ENCODE measurements at regions not wholly inside any gene's neighbourhood (a gene's known extent, or its start where the extent isn't known, plus 50 kb on each side); places are given as distances from the start of the nearest gene placed in this dataset.
A peak's percentile ranks its signal among the peaks of the same experiment; 100 is the strongest.

DNA sequence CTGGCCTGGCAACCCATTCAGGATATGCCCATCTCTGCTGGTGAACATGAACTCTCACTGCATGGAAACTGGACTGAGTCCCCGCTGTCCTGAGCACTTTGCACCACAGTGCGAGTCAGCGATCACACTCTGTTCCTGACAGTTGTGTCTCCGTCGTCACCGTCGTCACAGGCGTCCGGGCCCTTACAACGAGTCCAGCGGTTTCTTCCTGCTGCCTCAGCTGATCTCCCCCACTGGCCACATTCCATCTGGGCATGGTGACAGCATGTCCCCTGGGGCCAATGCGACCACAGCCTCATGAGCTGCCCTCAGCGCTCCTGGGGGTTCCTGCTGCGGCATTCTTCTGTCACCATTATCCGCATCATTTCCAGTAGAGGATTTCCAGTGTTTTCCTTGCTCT is 76.8 kb upstream of the KLF6 start:
- H3K27me3 ChIP-seq, result no peaks in the 10 kb centered on the region
- TF ChIP-seq POLR2A (IDR thresholded peaks at IDR 0.05) (no peak), EP300 (IDR thresholded peaks at IDR 0.05) (no peak), POLR2AphosphoS5 (IDR thresholded peaks at IDR 0.05) (no peak)
- TF ChIP-seq, protein P1, sequence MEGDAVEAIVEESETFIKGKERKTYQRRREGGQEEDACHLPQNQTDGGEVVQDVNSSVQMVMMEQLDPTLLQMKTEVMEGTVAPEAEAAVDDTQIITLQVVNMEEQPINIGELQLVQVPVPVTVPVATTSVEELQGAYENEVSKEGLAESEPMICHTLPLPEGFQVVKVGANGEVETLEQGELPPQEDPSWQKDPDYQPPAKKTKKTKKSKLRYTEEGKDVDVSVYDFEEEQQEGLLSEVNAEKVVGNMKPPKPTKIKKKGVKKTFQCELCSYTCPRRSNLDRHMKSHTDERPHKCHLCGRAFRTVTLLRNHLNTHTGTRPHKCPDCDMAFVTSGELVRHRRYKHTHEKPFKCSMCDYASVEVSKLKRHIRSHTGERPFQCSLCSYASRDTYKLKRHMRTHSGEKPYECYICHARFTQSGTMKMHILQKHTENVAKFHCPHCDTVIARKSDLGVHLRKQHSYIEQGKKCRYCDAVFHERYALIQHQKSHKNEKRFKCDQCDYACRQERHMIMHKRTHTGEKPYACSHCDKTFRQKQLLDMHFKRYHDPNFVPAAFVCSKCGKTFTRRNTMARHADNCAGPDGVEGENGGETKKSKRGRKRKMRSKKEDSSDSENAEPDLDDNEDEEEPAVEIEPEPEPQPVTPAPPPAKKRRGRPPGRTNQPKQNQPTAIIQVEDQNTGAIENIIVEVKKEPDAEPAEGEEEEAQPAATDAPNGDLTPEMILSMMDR (IDR thresholded peaks at IDR 0.05), result no peak
- no peak overlapping the region for H3K4me3 ChIP-seq
- peak overlapping the region; percentile 60 for H3K27ac ChIP-seq
- 93% methylated on average over 15 of the region's 15 CpGs for WGBS
- no peak for DNase-seq (ENCODE audit: low spot score in 2 of 2)
- H3K9me3 ChIP-seq, result no peaks in the 10 kb centered on the region
- no peaks in the 10 kb centered on the region for H3K36me3 ChIP-seq
- H3K4me1 ChIP-seq, result no peaks in the 10 kb centered on the region

DNA sequence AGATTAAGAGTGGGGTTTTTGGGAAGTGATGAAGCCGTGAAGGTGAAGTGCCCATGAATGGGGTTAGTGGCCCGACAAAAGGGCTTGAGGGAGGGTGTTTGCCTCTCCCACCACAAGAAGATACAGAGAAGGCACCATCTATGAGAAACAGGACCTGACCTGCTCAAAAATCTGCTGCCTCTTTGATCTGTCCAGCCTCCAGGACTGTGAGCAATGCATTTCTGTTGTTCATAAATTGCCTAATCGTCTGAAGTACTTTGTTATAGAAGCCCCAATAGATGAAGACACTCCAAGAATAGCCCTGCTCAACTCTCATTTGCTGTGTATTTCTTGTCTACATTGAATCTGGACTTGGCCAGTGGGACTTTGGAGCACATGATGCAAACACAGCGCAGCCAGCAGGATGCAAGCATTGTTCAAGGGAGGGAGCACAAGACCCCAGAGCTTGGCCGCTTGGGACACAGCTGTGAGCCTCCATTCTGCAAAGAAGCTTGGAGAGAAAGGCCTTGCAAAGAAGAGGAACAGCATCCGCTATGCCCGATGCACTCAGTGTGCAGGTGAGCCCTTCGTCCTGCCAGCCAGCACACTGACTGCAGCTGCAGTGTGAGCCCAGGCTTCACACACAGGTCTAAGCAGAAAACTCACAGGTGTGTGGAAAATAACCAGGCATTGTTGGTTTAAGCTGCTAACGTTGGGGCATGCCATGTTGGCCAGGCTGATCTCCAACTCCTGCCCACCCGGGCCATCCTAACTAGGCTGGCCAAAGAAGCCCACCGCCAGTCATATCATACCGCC is 73.2 kb upstream of the KLF6 start:
- no peak overlapping the region for H3K27ac ChIP-seq
- H3K4me3 ChIP-seq, result no peak overlapping the region
- H3K9me3 ChIP-seq, result no peaks in the 10 kb centered on the region
- WGBS, result 87% methylated on average over 12 of the region's 12 CpGs
- no peaks in the 10 kb centered on the region for H3K36me3 ChIP-seq
- no peak for DNase-seq (ENCODE audit: low spot score in 2 of 2)
- no peak for TF ChIP-seq POLR2A (IDR thresholded peaks at IDR 0.05)
- TF ChIP-seq, protein P1 (IDR thresholded peaks at IDR 0.05), result no peak
- TF ChIP-seq EP300 (IDR thresholded peaks at IDR 0.05), result no peak
- TF ChIP-seq POLR2AphosphoS5 (IDR thresholded peaks at IDR 0.05), result no peak
- H3K4me1 ChIP-seq, result peaks cover 8% of the 10 kb centered on the region
- no peaks in the 10 kb centered on the region for H3K27me3 ChIP-seq

DNA sequence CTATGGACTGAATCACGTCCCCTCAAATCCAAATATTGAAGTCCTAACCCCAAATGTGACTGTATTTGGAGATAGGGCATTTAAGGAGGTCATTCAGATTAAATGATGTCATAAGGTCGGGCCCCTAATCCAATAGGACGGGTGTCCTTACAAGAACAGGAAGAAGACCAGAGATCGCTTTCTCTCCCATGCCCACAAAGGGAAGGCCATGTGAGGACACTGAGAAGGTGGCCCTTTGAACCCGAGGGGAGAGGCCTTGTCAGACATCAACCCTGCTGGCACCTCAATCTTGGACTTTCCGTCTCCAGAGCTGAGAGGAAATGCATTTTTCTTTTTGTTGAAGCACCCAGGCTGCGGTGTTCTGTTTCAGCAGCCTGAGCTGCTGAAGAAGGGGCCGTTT is 72.3 kb upstream of the KLF6 start:
- 91% methylated on average over 8 of the region's 8 CpGs for WGBS
- Histone ChIP-seq H3K4me3 (no peak overlapping the region), H3K36me3 (no peaks in the 10 kb centered on the region), H3K4me1 (peaks cover 17% of the 10 kb centered on the region), H3K27ac (no peak overlapping the region), H3K27me3 (no peaks in the 10 kb centered on the region), H3K9me3 (no peaks in the 10 kb centered on the region)
- TF ChIP-seq POLR2A (IDR thresholded peaks at IDR 0.05) (no peak), EP300 (IDR thresholded peaks at IDR 0.05) (no peak), POLR2AphosphoS5 (IDR thresholded peaks at IDR 0.05) (no peak)
- TF ChIP-seq, protein P1 (IDR thresholded peaks at IDR 0.05), result no peak
- DNase-seq (ENCODE audit: low spot score in 2 of 2), result no peak

DNA sequence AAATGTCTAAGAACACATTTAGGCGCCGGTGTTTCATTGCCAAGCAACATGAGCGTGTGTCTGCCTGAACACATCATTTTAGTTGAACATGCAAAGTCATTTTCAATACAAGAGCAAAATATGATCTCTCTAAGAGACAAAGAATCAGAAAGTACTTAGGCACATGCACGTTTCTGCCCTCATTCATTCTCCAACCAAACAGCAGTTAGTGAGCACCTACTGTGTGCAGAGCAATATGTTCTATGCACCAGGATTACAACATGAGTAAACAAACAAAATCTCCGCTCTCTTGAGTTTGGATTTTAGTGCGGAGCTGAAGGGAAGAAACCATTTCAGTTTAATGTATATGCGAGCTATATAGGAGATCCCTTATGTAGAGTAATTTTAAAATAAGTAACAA is 71.6 kb upstream of the KLF6 start:
- DNase-seq (ENCODE audit: low spot score in 2 of 2), result no peak
- 86% methylated on average over 7 of the region's 7 CpGs for WGBS
- TF ChIP-seq, protein P1 (IDR thresholded peaks at IDR 0.05), result no peak
- TF ChIP-seq POLR2AphosphoS5 (IDR thresholded peaks at IDR 0.05), result no peak
- no peak for TF ChIP-seq POLR2A (IDR thresholded peaks at IDR 0.05)
- no peak for TF ChIP-seq EP300 (IDR thresholded peaks at IDR 0.05)
- H3K36me3 ChIP-seq, result no peaks in the 10 kb centered on the region
- no peaks in the 10 kb centered on the region for H3K27me3 ChIP-seq
- no peak overlapping the region for H3K4me3 ChIP-seq
- no peaks in the 10 kb centered on the region for H3K9me3 ChIP-seq
- no peak overlapping the region for H3K27ac ChIP-seq
- H3K4me1 ChIP-seq, result peaks cover 24% of the 10 kb centered on the region

DNA sequence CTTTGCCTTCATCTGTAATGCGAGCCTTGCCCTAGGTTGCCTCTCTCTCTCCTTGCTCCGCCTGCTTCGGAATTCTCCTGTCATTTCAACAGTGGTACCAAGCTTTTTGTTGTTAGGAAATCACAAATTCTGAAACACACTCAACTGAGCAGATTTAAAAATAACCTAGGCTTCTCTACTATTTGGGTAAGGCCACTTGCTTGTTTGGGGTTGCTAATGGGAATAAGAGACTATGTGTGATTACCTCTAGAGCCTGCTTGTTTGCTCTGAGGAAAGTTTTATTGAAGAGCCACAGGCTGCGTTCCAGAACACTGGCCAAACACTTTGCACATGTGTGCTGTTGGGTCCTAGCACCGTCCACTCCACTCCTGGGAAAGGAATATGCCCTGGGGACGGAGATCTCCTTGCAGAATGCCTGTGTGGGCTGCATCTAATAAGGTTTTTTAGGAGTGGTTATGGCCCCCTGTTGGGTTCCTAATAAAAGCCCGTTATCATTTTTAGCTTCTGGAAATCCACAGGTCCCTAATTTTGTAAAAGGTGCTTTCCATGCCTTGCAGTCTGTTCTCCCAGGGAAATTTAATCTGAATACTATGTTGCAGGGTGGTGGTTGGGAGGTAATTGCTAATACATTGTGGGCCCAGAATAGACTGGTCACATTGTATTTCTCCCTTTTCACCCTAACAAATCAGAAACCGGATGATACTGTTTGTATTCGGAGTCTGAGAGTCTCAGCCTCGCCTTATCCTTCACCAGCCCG is 68.7 kb upstream of the KLF6 start:
- H3K4me1 ChIP-seq, result peaks cover 41% of the 10 kb centered on the region
- DNase-seq (ENCODE audit: low spot score in 2 of 2), result no peak
- H3K9me3 ChIP-seq, result no peaks in the 10 kb centered on the region
- WGBS, result 75% methylated on average over 11 of the region's 11 CpGs
- H3K27me3 ChIP-seq, result no peaks in the 10 kb centered on the region
- no peak for TF ChIP-seq EP300 (IDR thresholded peaks at IDR 0.05)
- TF ChIP-seq, protein P1 (IDR thresholded peaks at IDR 0.05), result no peak
- TF ChIP-seq POLR2A (IDR thresholded peaks at IDR 0.05), result no peak
- TF ChIP-seq POLR2AphosphoS5 (IDR thresholded peaks at IDR 0.05), result no peak
- H3K36me3 ChIP-seq, result no peaks in the 10 kb centered on the region
- H3K4me3 ChIP-seq, result no peak overlapping the region
- peak overlapping the region; percentile 81 for H3K27ac ChIP-seq
